ENCODE measurements at regions not wholly inside any gene's neighbourhood (a gene's known extent, or its start where the extent isn't known, plus 50 kb on each side); places are given as distances from the start of the nearest gene placed in this dataset.
"Not testable (repeated sequence)": the region's sequence is repeated elsewhere in the genome, so short reads cannot be mapped to it uniquely, and the experiment has no call there.

DNA sequence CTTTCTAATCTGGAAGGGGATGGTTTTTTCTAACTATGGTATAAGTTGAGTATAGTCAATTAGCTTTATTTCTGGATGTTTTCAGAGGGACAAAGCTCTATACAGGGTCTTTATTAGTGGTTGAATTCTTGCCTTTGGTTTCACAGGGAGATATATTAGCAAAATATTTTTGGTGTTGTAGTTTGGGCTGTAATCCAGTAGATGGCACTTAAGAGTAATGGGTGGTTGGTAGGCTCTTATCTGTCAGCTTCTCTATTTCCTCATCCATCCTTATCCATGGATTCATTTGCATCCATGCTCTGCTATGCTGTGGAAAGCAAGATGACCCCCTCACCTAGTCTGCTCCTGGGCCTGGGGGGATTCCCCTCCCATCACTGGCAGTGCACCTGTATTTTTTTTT lies 363.6 kb upstream of the CYLC2 start:
- H3K4me1 Mint-ChIP-seq (ENCODE audit: low read depth), result no peaks in the 10 kb centered on the region
- no peak overlapping the region for H3K27ac Mint-ChIP-seq
- H3K9me3 Mint-ChIP-seq, result peaks cover 4% of the 10 kb centered on the region
- no peaks in the 10 kb centered on the region for H3K36me3 Mint-ChIP-seq (ENCODE audit: low read depth)
- no peaks in the 10 kb centered on the region for H3K27me3 Mint-ChIP-seq
- no peak overlapping the region for H3K4me3 Mint-ChIP-seq

DNA sequence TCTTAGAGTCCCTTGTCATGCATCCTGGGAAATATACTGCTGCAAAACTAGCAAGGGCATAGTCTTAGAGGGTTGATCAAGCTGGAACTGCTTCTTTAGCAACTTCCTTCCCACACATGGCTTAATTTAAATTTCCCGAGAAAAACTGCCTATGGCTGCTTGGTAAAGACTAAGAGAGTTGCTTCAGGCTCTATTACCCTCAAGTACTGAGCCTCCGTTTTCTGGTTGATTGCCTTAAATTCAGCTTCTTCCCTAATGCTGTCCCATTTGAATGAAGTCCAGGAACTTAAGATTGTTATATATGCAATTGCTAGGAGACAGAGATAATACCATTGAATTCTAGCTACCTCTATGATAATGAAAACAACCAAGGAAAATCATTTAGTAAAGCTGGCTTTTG lies 385.7 kb upstream of the CYLC2 start:
- Mint-ChIP-seq H3K27ac (no peak overlapping the region), H3K4me1 (ENCODE audit: low read depth) (no peaks in the 10 kb centered on the region), H3K27me3 (no peaks in the 10 kb centered on the region), H3K4me3 (no peak overlapping the region), H3K36me3 (ENCODE audit: low read depth) (no peaks in the 10 kb centered on the region), H3K9me3 (no peaks in the 10 kb centered on the region)

DNA sequence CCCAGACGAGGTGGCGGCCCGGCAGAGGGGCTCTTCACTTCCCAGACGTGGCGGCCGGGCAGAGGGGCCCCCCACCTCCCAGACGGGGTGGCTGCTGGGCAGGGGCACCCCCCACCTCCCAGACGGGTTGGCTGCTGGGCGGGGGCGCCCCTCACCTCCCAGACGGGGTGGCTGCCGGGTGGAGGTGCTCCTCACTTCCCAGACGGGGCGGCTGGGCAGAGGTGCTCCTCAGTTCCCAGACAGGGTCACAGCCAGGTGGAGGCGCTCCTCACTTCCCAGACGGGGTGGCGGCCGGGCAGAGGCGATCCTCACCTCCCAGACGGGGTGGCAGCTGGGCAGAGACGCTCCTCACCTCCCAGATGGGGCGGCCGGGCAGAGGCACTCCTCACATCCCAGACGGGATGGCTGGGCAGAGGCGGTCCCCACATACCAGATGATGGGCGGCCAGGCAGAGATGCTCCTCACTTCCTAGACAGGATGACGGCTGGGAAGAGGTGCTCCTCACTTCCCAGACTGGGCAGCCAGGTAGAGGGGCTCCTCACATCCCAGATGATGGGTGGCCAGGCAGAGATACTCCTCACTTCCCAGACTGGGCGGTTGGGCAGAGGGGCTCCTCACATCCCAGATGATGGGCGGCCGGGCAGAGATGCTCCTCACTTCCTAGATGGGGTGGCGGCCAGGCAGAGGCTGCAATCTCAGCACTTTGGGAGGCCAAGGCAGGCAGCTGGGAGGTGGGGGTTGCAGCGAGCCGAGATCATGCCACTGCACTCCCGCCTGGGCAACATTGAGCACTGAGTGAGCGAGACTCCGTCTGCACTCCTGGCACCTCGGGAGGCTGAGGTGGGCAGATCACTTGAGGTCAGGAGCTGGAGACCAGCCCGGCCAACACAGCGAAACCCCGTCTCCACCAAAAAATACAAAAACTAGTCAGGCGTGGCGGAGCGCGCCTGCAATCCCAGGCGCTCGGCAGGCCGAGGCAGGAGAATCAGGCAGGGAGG lies 391.6 kb upstream of the CYLC2 start:
- not testable (repeated sequence) for H3K27me3 Mint-ChIP-seq; H3K27ac Mint-ChIP-seq; H3K36me3 Mint-ChIP-seq (ENCODE audit: low read depth); H3K9me3 Mint-ChIP-seq; H3K4me1 Mint-ChIP-seq (ENCODE audit: low read depth); H3K4me3 Mint-ChIP-seq

DNA sequence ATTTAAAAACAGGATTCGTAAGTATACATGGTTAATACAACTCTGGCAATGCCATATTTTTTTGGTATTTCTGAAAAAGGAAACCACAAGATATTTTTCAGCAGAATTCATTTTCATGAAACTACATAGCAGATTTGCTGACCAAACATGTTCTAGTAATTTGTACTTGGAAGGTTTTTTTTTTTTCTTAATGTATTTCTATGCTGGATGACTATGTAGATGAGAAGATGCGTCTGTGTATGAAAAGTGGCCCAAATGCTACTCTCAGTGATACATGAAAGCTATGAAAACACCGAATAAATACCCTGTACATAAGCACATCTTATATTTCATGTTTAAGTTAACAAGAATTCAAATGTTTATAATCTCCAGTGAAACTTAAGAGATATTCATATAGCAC lies 400.9 kb upstream of the CYLC2 start:
- Mint-ChIP-seq H3K27me3 (no peaks in the 10 kb centered on the region), H3K4me1 (ENCODE audit: low read depth) (no peaks in the 10 kb centered on the region), H3K9me3 (peaks cover 5% of the 10 kb centered on the region), H3K27ac (no peak overlapping the region), H3K36me3 (ENCODE audit: low read depth) (no peaks in the 10 kb centered on the region), H3K4me3 (no peak overlapping the region)

DNA sequence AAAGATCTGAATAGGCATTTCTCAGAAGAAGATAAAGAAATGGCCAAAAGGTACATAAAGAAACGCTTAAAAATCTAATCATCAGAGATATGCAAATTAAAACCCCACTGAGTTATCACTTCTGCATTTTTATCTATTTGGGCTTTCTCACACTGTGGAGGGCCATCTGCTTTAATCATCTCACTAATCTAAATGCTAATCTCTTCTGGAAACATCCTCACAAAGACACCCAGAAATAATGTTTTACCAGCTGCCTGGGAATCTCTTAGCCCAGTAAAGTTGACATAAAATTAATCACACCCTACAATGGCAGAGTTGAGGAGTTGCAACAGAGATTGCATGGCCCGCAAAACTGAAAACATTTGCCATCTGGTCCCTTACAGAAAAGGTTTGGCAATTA lies 407.9 kb upstream of the CYLC2 start:
- no peaks in the 10 kb centered on the region for H3K36me3 Mint-ChIP-seq (ENCODE audit: low read depth)
- no peaks in the 10 kb centered on the region for H3K27me3 Mint-ChIP-seq
- no peaks in the 10 kb centered on the region for H3K4me1 Mint-ChIP-seq (ENCODE audit: low read depth)
- no peak overlapping the region for H3K4me3 Mint-ChIP-seq
- no peaks in the 10 kb centered on the region for H3K9me3 Mint-ChIP-seq
- no peak overlapping the region for H3K27ac Mint-ChIP-seq

DNA sequence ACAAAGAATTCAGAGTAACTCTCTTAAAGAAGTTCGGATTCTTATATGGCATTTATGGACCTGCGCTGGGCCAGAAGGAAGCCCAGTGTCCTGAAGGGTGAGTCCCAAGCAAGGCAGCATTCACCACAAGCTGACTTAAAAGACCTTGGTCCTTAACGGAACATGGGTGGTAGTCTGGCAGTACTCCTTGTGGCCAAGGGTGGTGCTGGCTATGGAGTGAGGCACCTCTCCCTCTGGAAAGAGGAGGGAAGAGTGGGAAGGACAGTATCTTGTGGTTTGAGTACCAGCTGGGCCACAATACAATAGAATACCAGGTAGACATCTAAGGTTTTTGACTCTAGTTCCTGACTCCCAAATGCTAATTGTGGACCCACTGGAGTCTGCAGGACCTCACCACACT lies 425.7 kb upstream of the CYLC2 start:
- no peak overlapping the region for H3K4me3 Mint-ChIP-seq
- H3K27ac Mint-ChIP-seq, result no peak overlapping the region
- H3K36me3 Mint-ChIP-seq (ENCODE audit: low read depth), result no peaks in the 10 kb centered on the region
- H3K9me3 Mint-ChIP-seq, result no peaks in the 10 kb centered on the region
- H3K4me1 Mint-ChIP-seq (ENCODE audit: low read depth), result no peaks in the 10 kb centered on the region
- no peaks in the 10 kb centered on the region for H3K27me3 Mint-ChIP-seq

DNA sequence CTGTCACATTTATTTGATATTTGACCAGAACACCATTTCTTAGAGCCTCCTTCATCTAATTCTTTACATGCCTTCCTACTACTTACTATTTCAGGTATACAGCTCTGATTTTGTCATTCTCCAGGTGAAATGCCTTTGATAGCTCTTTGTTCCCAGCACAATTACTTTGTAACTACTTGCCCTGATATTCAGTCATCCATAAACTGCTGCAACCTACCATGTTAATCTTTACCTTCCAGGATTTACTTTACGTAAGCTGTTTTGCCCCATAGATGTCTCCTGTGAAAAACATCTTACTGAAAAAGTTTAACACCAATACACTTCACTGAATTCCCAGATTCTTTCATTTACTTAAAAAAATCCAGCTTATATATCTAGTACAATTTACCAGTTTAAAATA lies 443.8 kb upstream of the CYLC2 start:
- Mint-ChIP-seq H3K27ac (no peak overlapping the region), H3K9me3 (peaks cover 5% of the 10 kb centered on the region), H3K4me3 (no peak overlapping the region), H3K4me1 (ENCODE audit: low read depth) (no peaks in the 10 kb centered on the region), H3K27me3 (no peaks in the 10 kb centered on the region), H3K36me3 (ENCODE audit: low read depth) (no peaks in the 10 kb centered on the region)

DNA sequence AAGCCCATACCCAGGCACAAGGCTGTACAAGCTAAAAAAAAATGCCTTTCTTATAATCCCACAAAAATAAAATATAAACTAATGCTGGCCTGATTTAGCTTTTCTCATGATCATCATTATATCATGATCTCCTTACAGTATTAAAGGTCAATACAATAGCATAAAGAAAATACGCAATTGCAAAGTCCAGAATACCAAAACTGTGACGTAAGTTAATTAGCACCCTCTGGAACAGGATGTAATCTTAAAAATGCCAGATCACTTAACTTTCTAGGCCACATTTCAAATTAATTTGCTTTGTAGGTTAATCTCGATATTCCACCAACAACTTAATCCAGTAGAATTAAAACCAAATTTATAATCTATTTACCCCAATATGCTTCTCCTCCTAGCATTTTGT lies 444.2 kb upstream of the CYLC2 start:
- Mint-ChIP-seq H3K4me1 (ENCODE audit: low read depth) (no peaks in the 10 kb centered on the region), H3K4me3 (no peak overlapping the region), H3K27me3 (no peaks in the 10 kb centered on the region), H3K9me3 (peaks cover 5% of the 10 kb centered on the region), H3K27ac (no peak overlapping the region), H3K36me3 (ENCODE audit: low read depth) (no peaks in the 10 kb centered on the region)

DNA sequence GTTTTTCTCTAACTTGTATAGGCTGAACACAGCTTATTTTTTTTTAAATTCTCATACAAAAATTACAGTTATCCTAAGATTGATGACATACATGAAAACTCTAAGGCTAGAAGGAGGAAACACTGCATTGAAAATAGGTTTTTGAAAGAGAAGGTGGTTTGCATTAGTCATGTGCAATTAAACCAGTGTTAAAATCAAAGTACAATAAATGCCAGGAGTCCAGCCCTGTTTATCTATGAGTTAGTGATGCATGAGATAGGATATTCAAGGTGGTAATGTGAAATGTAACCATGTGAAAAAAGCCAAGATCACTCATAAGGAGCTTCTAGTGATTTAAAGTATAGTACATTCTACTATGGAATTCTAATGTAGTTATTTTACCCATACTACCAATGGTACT lies 444.9 kb upstream of the CYLC2 start:
- no peaks in the 10 kb centered on the region for H3K4me1 Mint-ChIP-seq (ENCODE audit: low read depth)
- H3K9me3 Mint-ChIP-seq, result peaks cover 5% of the 10 kb centered on the region
- H3K27ac Mint-ChIP-seq, result no peak overlapping the region
- H3K36me3 Mint-ChIP-seq (ENCODE audit: low read depth), result no peaks in the 10 kb centered on the region
- H3K27me3 Mint-ChIP-seq, result no peaks in the 10 kb centered on the region
- no peak overlapping the region for H3K4me3 Mint-ChIP-seq

DNA sequence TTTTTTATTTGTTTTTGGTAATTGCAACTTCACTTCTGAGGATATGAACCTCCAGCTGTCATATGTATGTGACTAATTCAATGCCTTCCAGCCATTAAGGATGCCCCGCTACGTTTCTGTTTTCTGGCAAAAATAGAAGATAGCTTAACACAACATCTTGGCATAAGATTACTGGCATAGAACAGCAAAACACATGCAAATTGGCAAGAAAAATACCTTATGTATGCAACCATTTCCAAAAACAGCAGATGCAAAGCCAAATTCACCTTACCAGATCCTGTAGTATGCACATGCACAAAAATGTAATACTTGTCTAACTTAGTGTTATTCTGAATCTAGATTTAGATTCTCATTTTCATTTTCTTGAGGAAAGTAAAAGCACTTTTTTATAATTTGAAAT lies 461.1 kb upstream of the CYLC2 start:
- Mint-ChIP-seq H3K4me1 (ENCODE audit: low read depth) (no peaks in the 10 kb centered on the region), H3K27me3 (no peaks in the 10 kb centered on the region), H3K27ac (no peak overlapping the region), H3K9me3 (peaks cover 7% of the 10 kb centered on the region), H3K4me3 (no peak overlapping the region), H3K36me3 (ENCODE audit: low read depth) (no peaks in the 10 kb centered on the region)

DNA sequence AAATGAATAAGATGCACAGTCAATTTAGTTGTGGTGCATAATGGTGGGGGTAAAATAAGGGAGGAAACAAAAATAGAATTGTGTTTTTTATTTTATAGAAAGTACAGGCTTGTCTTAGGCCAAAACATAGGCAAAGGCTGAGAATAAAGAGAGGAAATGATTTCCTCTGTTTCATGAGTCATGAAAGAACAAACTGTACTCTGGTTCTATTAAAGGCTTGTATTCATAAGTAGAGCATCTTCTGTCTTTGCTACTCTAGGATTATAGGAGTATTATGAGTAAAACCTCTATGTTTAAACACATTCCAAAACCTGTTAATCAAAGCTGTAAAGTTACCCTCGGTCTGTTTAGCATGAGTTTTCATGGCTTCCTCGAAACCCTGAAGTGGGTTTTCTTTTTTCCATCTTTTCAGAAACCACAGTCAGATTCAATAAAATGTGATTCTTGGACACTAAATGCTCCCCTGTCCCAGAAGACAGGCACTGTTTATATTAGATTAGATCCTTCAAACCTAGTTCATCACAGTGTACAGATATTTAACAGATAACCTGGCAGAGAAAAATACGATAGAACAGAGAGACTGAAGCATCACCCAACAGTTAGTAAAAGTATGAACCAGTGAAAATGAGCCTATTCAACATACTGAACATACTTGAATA lies 473.9 kb upstream of the CYLC2 start:
- H3K27me3 Mint-ChIP-seq, result no peaks in the 10 kb centered on the region
- peaks cover 4% of the 10 kb centered on the region for H3K9me3 Mint-ChIP-seq
- H3K4me3 Mint-ChIP-seq, result no peak overlapping the region
- no peaks in the 10 kb centered on the region for H3K4me1 Mint-ChIP-seq (ENCODE audit: low read depth)
- H3K36me3 Mint-ChIP-seq (ENCODE audit: low read depth), result no peaks in the 10 kb centered on the region
- H3K27ac Mint-ChIP-seq, result no peak overlapping the region

DNA sequence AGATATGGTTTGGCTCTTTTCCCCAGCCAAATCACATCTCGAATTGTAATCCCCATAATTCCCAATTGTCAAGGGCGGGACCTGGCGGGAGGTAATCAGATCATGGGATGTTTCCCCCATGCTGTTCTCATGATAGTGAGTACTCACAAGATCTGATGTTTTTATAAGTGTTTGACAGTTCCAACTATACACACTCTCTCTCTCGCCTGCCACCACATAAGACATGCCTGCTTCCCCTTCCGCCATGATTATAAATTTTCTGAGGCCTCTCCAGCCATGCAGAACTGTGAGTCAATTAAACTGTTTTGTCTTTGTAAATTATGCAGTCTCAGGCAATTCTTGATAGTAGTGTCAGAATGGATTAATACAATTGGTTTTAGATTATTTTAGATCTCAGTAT lies 475.7 kb upstream of the CYLC2 start:
- H3K4me3 Mint-ChIP-seq, result no peak overlapping the region
- H3K4me1 Mint-ChIP-seq (ENCODE audit: low read depth), result no peaks in the 10 kb centered on the region
- no peaks in the 10 kb centered on the region for H3K27me3 Mint-ChIP-seq
- no peak overlapping the region for H3K27ac Mint-ChIP-seq
- H3K36me3 Mint-ChIP-seq (ENCODE audit: low read depth), result no peaks in the 10 kb centered on the region
- H3K9me3 Mint-ChIP-seq, result no peaks in the 10 kb centered on the region

DNA sequence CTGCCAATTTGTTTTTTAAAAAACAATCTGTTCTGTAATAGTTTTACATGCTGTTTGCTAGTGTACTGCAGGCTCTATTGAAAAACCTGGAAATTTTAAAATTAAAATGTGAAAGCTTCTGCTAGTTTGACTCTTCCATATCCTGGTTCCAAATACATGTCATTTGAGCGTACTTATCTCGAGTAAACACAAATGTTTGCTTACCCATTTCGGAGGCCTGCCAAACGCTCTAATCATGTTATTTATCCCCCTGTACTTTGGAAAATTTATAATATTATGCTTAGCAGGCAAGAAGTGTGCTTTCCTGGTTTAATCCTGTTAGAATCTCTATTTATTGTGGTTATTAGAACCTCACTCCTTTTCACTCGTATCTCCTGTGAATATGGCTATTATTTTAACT lies 476.8 kb upstream of the CYLC2 start:
- no peak overlapping the region for H3K27ac Mint-ChIP-seq
- H3K36me3 Mint-ChIP-seq (ENCODE audit: low read depth), result no peaks in the 10 kb centered on the region
- H3K4me3 Mint-ChIP-seq, result no peak overlapping the region
- no peaks in the 10 kb centered on the region for H3K9me3 Mint-ChIP-seq
- H3K4me1 Mint-ChIP-seq (ENCODE audit: low read depth), result no peaks in the 10 kb centered on the region
- H3K27me3 Mint-ChIP-seq, result no peaks in the 10 kb centered on the region

DNA sequence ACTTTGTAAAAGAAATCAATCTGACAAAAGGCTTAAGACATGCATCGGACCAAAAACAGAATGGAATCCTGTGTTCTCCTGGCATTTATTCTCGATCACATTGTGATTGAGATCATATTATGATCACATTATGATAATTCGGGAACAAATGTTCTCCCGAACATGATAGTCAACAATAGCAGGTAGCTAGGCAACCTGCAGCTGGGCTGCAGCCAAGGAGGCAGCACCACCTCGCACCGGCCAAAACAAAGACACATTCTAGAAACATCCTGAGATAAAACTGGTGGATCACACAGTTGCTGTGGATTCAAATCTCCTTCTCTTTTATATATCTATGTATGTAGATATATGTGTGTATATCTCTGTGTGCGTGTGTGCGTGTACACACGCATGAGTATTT lies 480.6 kb upstream of the CYLC2 start:
- H3K36me3 Mint-ChIP-seq (ENCODE audit: low read depth), result no peaks in the 10 kb centered on the region
- no peak overlapping the region for H3K27ac Mint-ChIP-seq
- no peak overlapping the region for H3K4me3 Mint-ChIP-seq
- no peaks in the 10 kb centered on the region for H3K4me1 Mint-ChIP-seq (ENCODE audit: low read depth)
- no peaks in the 10 kb centered on the region for H3K9me3 Mint-ChIP-seq
- no peaks in the 10 kb centered on the region for H3K27me3 Mint-ChIP-seq

DNA sequence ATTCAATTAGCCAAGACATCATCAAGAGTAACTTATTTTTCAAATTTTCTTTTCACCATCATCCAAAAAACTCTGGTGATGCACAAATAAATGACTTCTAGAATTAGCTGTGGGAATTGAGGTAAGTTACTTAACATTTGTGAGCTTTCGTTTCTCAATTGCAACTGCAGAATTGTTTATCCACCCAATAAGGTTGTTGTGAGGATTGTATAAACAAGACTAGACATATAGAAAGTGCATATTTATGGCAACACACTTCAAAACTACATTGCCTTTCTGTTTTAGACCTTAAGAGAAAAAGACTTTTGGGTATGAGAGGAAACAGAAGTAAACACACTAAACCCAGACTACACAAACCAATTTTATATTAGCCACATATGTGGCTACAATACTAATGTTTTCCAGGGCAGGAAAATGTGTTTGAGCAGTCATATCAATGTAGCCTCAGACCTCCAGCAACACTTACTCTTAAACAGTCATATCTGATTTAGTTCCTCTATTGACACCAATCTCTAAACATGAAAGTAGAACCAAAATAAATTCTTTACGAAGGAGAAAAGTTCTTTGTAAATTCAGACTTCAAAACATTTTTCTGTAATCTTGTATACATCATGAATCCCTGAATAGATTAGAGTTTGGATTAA lies 488.0 kb upstream of the CYLC2 start:
- Mint-ChIP-seq H3K4me3 (no peak overlapping the region), H3K4me1 (ENCODE audit: low read depth) (no peaks in the 10 kb centered on the region), H3K36me3 (ENCODE audit: low read depth) (no peaks in the 10 kb centered on the region), H3K27ac (no peak overlapping the region), H3K9me3 (no peaks in the 10 kb centered on the region), H3K27me3 (no peaks in the 10 kb centered on the region)

Data from stimulated activated naive CD8-positive, alpha-beta T cell treated with anti-CD3 and anti-CD28 coated beads, Interleukin-15, Interleukin-2, amounts not matched to agents 100 ng/mL and 50 ng/mL, for 24 hours (primary cell).